AG09309 (cell line): ENCODE measurements at regions not wholly inside any gene's neighbourhood (a gene's known extent, or its start where the extent isn't known, plus 50 kb on each side); places are given as distances from the start of the nearest gene placed in this dataset.
A peak's percentile ranks its signal among the peaks of the same experiment; 100 is the strongest.
"Not testable (repeated sequence)": the region's sequence is repeated elsewhere in the genome, so short reads cannot be mapped to it uniquely, and the experiment has no call there.

Experiments
- DNase-seq: peaks from one replicate; pipeline ENCODE4 v3.0.0-alpha.2; 2010; ENCODE audit warnings: low read depth
- H3K4me3 ChIP-seq: 2 replicates; pipeline ENCODE4 v1.5.1; 2011; ENCODE audit warnings: mild to moderate bottlenecking, low read depth, low read length, moderate library complexity; ENCODE audit not compliant: control insufficient read depth
- TF ChIP-seq, protein P1 (sequence below): IDR thresholded peaks from 2 replicates; pipeline ENCODE4 v1.5.1; 2011; ENCODE audit warnings: mild to moderate bottlenecking, low read depth, low read length, inconsistent platforms; ENCODE audit not compliant: insufficient read depth, control insufficient read depth; ENCODE audit errors: missing control alignments

DNA sequence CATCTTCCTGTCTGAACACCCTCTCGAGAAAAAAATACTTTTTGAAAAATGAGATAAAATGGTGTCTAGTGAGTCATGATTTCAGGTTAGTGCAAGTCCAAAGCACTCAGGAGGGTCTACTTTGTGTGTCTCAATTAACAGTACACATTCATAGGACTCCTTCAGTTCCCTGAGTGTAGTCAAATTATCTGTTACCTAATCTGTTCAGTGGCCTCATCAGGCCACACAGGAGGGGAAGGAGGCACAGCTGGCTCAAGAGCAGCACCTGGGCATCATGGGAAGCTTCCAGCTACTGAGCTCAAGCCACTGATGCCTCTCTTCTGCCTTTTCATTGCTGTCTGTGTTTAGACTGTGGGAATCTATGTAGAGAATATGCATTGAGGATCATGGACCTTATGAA is 341.4 kb upstream of the SGO1 start:
- no peak for DNase-seq
- TF ChIP-seq, protein P1, sequence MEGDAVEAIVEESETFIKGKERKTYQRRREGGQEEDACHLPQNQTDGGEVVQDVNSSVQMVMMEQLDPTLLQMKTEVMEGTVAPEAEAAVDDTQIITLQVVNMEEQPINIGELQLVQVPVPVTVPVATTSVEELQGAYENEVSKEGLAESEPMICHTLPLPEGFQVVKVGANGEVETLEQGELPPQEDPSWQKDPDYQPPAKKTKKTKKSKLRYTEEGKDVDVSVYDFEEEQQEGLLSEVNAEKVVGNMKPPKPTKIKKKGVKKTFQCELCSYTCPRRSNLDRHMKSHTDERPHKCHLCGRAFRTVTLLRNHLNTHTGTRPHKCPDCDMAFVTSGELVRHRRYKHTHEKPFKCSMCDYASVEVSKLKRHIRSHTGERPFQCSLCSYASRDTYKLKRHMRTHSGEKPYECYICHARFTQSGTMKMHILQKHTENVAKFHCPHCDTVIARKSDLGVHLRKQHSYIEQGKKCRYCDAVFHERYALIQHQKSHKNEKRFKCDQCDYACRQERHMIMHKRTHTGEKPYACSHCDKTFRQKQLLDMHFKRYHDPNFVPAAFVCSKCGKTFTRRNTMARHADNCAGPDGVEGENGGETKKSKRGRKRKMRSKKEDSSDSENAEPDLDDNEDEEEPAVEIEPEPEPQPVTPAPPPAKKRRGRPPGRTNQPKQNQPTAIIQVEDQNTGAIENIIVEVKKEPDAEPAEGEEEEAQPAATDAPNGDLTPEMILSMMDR = no peak

DNA sequence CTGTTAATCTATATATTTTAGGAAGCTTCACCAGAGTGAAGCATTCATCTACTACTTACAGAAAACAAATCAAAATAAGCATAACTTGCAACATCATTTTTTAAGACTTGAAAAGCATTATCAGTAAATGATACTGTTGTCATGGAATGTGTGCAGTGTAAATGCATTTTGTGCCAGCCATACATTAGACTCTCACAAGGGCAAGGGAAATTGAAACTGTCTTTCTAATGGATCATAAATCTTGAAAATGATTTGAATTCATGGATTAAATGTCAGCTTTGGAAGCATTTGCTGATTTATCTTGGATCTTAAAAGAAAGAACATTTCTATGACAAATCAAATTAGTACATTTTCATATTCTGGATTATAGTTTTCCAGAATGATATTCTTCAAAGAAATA is 338.3 kb upstream of the SGO1 start:
- DNase-seq = no peak
- TF ChIP-seq, protein P1 = no peak
- no peak overlapping the region for H3K4me3 ChIP-seq

More for the DNA sequence above, 341.4 kb upstream of the SGO1 start:
- no peak overlapping the region for H3K4me3 ChIP-seq

GRCh38 chr3:20523293-20523692 is 337.3 kb upstream of the SGO1 start:
- no peak for DNase-seq
- TF ChIP-seq, protein P1 = no peak
- H3K4me3 ChIP-seq = no peak overlapping the region

DNA sequence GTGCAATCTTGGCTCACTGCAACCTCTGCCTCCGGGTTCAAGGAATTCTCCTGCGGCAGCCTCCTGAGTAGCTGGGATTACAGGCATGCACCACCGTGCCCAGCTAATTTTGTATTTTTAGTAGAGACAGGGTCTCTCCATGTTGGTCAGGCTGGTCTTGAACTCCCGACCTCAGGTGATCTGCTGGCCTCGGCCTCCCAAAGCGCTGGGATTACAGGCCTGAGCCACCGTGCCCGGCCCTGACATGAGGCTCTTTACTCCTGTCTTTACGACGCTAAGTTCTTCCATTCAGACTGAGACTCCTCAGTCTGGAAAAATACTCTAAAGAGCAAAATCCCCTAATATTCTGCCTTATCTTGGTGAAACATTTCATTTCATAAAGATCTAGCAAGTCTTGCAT is 331.3 kb upstream of the SGO1 start:
- H3K4me3 ChIP-seq, DNase-seq: not testable (repeated sequence)

DNA sequence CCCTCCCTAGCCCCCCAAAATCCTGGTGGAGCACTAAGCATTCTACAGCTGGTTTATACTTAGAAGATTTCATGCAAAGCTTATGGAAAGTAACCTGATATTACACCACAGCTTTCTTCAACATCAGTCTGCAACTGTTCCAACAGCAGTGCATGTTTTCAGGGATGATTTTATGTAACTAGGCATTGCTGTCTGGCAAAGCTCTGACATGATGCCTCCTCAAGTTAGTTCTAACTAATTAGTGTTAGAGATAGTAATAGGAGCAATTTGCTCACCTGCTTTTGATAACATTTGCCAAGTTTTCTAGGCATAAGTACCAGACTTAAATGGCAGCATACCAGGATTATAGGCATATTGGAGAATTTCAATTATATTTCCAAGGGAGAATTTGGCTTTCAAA is 330.3 kb upstream of the SGO1 start:
- no peak overlapping the region for H3K4me3 ChIP-seq
- peak; percentile 0 for DNase-seq
- TF ChIP-seq, protein P1 = no peak

DNA sequence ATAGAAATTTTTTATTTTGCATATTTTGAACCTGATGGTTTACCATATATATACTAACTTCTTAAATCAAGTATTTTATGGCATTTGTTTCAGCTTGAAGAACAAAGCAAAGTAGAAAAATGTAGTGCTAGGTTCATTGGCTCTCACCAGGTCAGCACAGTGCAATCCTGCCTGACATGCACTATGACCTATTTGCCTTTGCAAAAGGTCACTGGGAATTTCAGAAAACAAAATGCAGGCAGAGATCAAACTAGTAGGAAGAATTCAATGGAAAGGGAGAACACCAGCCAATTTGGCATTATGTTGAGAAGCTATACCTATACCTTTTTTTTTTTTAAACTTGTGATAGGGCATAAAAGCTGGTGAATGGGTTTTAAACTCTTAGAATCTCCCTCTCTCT is 329.8 kb upstream of the SGO1 start:
- TF ChIP-seq, protein P1 = no peak
- H3K4me3 ChIP-seq = no peak overlapping the region
- no peak for DNase-seq

GRCh38 chr3:20511863-20512505 is 326.0 kb upstream of the SGO1 start:
- no peak overlapping the region for H3K4me3 ChIP-seq
- TF ChIP-seq, protein P1 = peak; percentile 74
- peak; percentile 49 for DNase-seq
